ENCODE measurements at regions not wholly inside any gene's neighbourhood (a gene's known extent, or its start where the extent isn't known, plus 50 kb on each side); places are given as distances from the start of the nearest gene placed in this dataset.

- DNase-seq: no peak
Observed at GRCh38 chr15:89399238-89400115, 64.9 kb upstream of the POLG start.

GRCh38 chr15:89398896-89399237, 64.2 kb upstream of the POLG start:
- no peak for DNase-seq

- no peak for DNase-seq
Observed at GRCh38 chr15:89397653-89398023, 63.0 kb upstream of the POLG start.

- no peak for DNase-seq
Observed at GRCh38 chr15:89396723-89397652, 62.4 kb upstream of the POLG start.

GRCh38 chr15:89395996-89396395, 61.4 kb upstream of the POLG start:
- DNase-seq: peak; percentile 76

- DNase-seq: peak; percentile 4
Observed at GRCh38 chr15:89395461-89395871, 60.8 kb upstream of the POLG start.

GRCh38 chr15:89395031-89395430, 60.4 kb upstream of the POLG start:
- DNase-seq: no peak

GRCh38 chr15:89393056-89393455, 58.4 kb upstream of the POLG start:
- no peak for DNase-seq

GRCh38 chr15:89391685-89392257, 57.1 kb upstream of the POLG start:
- no peak for DNase-seq

- DNase-seq: no peak
Observed at GRCh38 chr15:89389841-89390603, 55.4 kb upstream of the POLG start.

- no peak for DNase-seq
Observed at GRCh38 chr15:89387140-89387903, 52.7 kb upstream of the POLG start.

- no peak for DNase-seq
Observed at GRCh38 chr15:89385596-89386331, 51.1 kb upstream of the POLG start.
